K562 (cell line): ENCODE measurements at regions not wholly inside any gene's neighbourhood (a gene's known extent, or its start where the extent isn't known, plus 50 kb on each side); places are given as distances from the start of the nearest gene placed in this dataset.

Source experiments
- ATAC-seq: fragments of 200-7000 bp; cut with Tn5 transposase; 3 replicates; pipeline ENCODE4 v1.9.1; 2020; ENCODE audit warnings: moderate library complexity
- BruUV-seq: library from RNA; stranded (reverse); fragments of 400-500 nt; replicated peaks from 2 replicates; lab custom pipeline; 2021; lab: Mats Ljungman, UMichigan
- CTCF ChIA-PET: fragments of 300-600 bp; formaldehyde crosslinking; extraction: SDS; loops from one replicate; lab custom pipeline; 2021; ENCODE audit warnings: low intra/inter-chr PET ratio; lab: Yijun Ruan, JAX
- POLR2A ChIA-PET: fragments of 300-600, 350-650 bp; sonication (Branson Sonifier 250); formaldehyde crosslinking; extraction: SDS; loops from one replicate; lab custom pipeline; 2021; ENCODE audit warnings: antibody characterized with exemption, inconsistent platforms; lab: Yijun Ruan, JAX
- DNase-seq, 4 experiments: peaks; one replicate each; pipeline versions ENCODE4 v3.0.0 to v3.0.0-alpha.2; 2011 to 2018; ENCODE audit warnings: low spot score in 3 of 4, mixed read lengths in 3 of 4; ENCODE audit errors: extremely low read depth in 1 of 4
- FAIRE-seq: peaks from 2 replicates; lab custom pipeline; 2011; peaks lifted over from hg19 to GRCh38; lab: Jason Lieb, UNC
- H2AFZ ChIP-seq: 2 replicates; pipeline ENCODE4 v1.6.0; 2011; ENCODE audit warnings: low read depth, low read length, control low read depth, inconsistent platforms
- H3K27ac ChIP-seq: fragments of 200-600 bp; 3 replicates; pipeline ENCODE4 v1.8.0; 2011; ENCODE audit warnings: low read depth, mild to moderate bottlenecking, control low read depth, inconsistent platforms, low read length, moderate library complexity, mixed read lengths; ENCODE audit errors: extremely low read depth
- H3K27me3 ChIP-seq, 2 experiments: fragments of 300-600 bp in 1 of 2; 2 replicates in 1 of 2; 3 replicates in 1 of 2; pipeline versions ENCODE4 v1.6.0 to v1.8.0; 2011; ENCODE audit warnings: inconsistent platforms in 2 of 2, low read length in 2 of 2, mild to moderate bottlenecking in 1 of 2, mixed read lengths in 1 of 2, moderate library complexity in 1 of 2; ENCODE audit not compliant: control insufficient read depth in 2 of 2, insufficient read depth in 2 of 2
- H3K36me3 ChIP-seq: fragments of 300-600 bp; 3 replicates; pipeline ENCODE4 v1.8.0; 2011; ENCODE audit warnings: mild to moderate bottlenecking, low read length, inconsistent platforms; ENCODE audit not compliant: control insufficient read depth, insufficient read depth
- H3K4me1 ChIP-seq, 2 experiments: fragments of 200-600 bp in 1 of 2; replicated peaks in 1 of 2; 2 replicates in 1 of 2; 3 replicates in 1 of 2; pipeline versions ENCODE4 v1.5.1 to v1.8.0; 2011; ENCODE audit warnings: inconsistent platforms in 2 of 2, low read length in 2 of 2, mild to moderate bottlenecking in 1 of 2, mixed read lengths in 1 of 2, moderate library complexity in 1 of 2; ENCODE audit not compliant: control insufficient read depth in 2 of 2, insufficient read depth in 2 of 2
- H3K4me2 ChIP-seq: 2 replicates; pipeline ENCODE4 v1.6.1; 2011; ENCODE audit warnings: low read length, control low read depth, inconsistent platforms, mixed read lengths; ENCODE audit not compliant: insufficient read depth
- H3K4me3 ChIP-seq: fragments of 200-600 bp; sonication (generic), shearing (Covaris generic); 2 replicates; pipeline ENCODE4 v1.5.1; 2016; ENCODE audit warnings: control low read depth, inconsistent platforms
- H3K79me2 ChIP-seq: fragments of 200-600 bp; 3 replicates; pipeline ENCODE4 v1.8.0; 2011; ENCODE audit warnings: low read length, inconsistent platforms; ENCODE audit not compliant: control insufficient read depth, insufficient read depth
- H3K9ac ChIP-seq, 2 experiments: 2 replicates each; pipeline versions ENCODE4 v1.6.0 to v1.6.1; 2011; ENCODE audit warnings: low read depth in 2 of 2, low read length in 2 of 2, control low read depth in 1 of 2, inconsistent platforms in 1 of 2, mild to moderate bottlenecking in 1 of 2, mixed read lengths in 1 of 2; ENCODE audit not compliant: insufficient read depth in 1 of 2
- H3K9me1 ChIP-seq: one replicate; pipeline ENCODE4 v1.6.0; 2011; ENCODE audit warnings: inconsistent platforms, mild to moderate bottlenecking, low read length, moderate library complexity; ENCODE audit not compliant: control insufficient read depth, insufficient read depth
- H3K9me3 ChIP-seq: replicated peaks from 2 replicates; pipeline ENCODE4 v1.5.1; 2011; ENCODE audit warnings: low read depth, low read length, inconsistent platforms; ENCODE audit not compliant: control insufficient read depth, insufficient read depth
- H4K20me1 ChIP-seq: replicated peaks from 2 replicates; pipeline ENCODE4 v1.6.1; 2011; ENCODE audit warnings: low read length, inconsistent platforms, mixed read lengths; ENCODE audit not compliant: control insufficient read depth, insufficient read depth
- BHLHE40 ChIP-seq: IDR thresholded peaks from 2 replicates; pipeline ENCODE4 v1.6.1; 2011; ENCODE audit warnings: low read length, improper control_type of control experiment
- DDX20 ChIP-seq: fragments of 450-650 bp; IDR thresholded peaks from 2 replicates; pipeline ENCODE4 v1.6.1; 2016; ENCODE audit warnings: missing genetic modification characterization, low read depth, mild to moderate bottlenecking, missing compliant biosample characterization, moderate library complexity
- HNRNPLL ChIP-seq: fragments of 200-400 bp; formaldehyde crosslinking; IDR thresholded peaks from 2 replicates; pipeline ENCODE4 v1.6.1; 2017; ENCODE audit warnings: low read length, low read depth, mild to moderate bottlenecking; ENCODE audit not compliant: poor library complexity, severe bottlenecking
- PKNOX1 ChIP-seq: fragments of 450-650 bp; IDR thresholded peaks from 2 replicates; pipeline ENCODE4 v1.6.1; 2016
- POLR3A ChIP-seq: IDR thresholded peaks from 2 replicates; pipeline ENCODE4 v1.6.1; 2011; ENCODE audit warnings: borderline replicate concordance, mild to moderate bottlenecking, moderate library complexity; ENCODE audit not compliant: insufficient read length, insufficient read depth; ENCODE audit errors: extremely low read depth
- PPARD ChIP-seq: fragments of 250-450 bp; sonication (Bioruptor Pico); IDR thresholded peaks from 2 replicates; pipeline ENCODE4 v1.8.0; 2022; ENCODE audit warnings: inconsistent platforms, mild to moderate bottlenecking, moderate library complexity
- SIRT6 ChIP-seq: IDR thresholded peaks from one replicate; pipeline ENCODE4 v1.6.1; 2012; ENCODE audit warnings: low read depth, mild to moderate bottlenecking, control low read depth, inconsistent platforms, low read length, moderate library complexity
- TAF9B ChIP-seq: fragments of 450-650 bp; IDR thresholded peaks from 2 replicates; pipeline ENCODE4 v1.6.1; 2018; ENCODE audit warnings: mild to moderate bottlenecking; ENCODE audit not compliant: partially characterized antibody
- ZNF316 ChIP-seq: fragments of 450-650 bp; IDR thresholded peaks from 2 replicates; pipeline ENCODE4 v1.6.1; 2016
- ZNF354B ChIP-seq: fragments of 250-450 bp; sonication (Bioruptor Pico); IDR thresholded peaks from 2 replicates; pipeline ENCODE4 v1.4.0; 2020
- ZNF444 ChIP-seq: fragments of 250-450 bp; sonication (Bioruptor Pico); IDR thresholded peaks from 2 replicates; pipeline ENCODE4 v1.4.0; 2020; ENCODE audit warnings: mild to moderate bottlenecking, moderate library complexity
- ZNF644 ChIP-seq: fragments of 200-800 bp; sonication (Bioruptor generic); IDR thresholded peaks from 2 replicates; pipeline ENCODE4 v1.6.1; 2016; ENCODE audit warnings: low read depth, missing genetic modification characterization, missing compliant biosample characterization
- WGBS: fragments of 100-300 bp; shearing (Covaris generic); methylation state at CpG from one replicate; pipeline ENCODE4 v1.1.6; 2016; ENCODE audit warnings: low coverage, mixed read lengths; ENCODE audit not compliant: insufficient coverage; ENCODE audit errors: missing lambda C conversion rate; 5-methylcytosine and 5-hydroxymethylcytosine counted together
- in situ Hi-C: fragments of 300-500 bp; cut with MboI; formaldehyde crosslinking; loops from 4 replicates; pipeline ENCODE4 v1.15.0; 2018; ENCODE audit warnings: inconsistent platforms, mixed read lengths
- intact Hi-C: fragments of 100-400 bp; cut with micrococcal nuclease; formaldehyde crosslinking; loops from 2 replicates; pipeline ENCODE4 v1.14.2; 2022

- Histone ChIP-seq H3K27ac (no peak overlapping the region), H3K9ac (no peak overlapping the region)
- DNase-seq, result no peak
- in situ Hi-C loops, result no loop called here
- no peak for TF ChIP-seq PKNOX1
- no peak for TF ChIP-seq POLR3A
- no peak for TF ChIP-seq HNRNPLL
- TF ChIP-seq TAF9B, result no peak
- no peak for TF ChIP-seq SIRT6
- TF ChIP-seq, all 486 proteins: peak for 0
- intact Hi-C loops, result no loop called here
- Histone ChIP-seq H3K36me3 (no peaks in the 10 kb centered on the region), H3K79me2 (no peaks in the 10 kb centered on the region), H4K20me1 (no peaks in the 10 kb centered on the region), H3K9me1 (no peaks in the 10 kb centered on the region), H2AFZ (no peak overlapping the region), H3K27me3 (no peaks in the 10 kb centered on the region), H3K9me3 (no peaks in the 10 kb centered on the region), H3K4me2 (no peak overlapping the region), H3K4me1 (no peaks in the 10 kb centered on the region), H3K4me3 (no peak overlapping the region)
- BruUV-seq, result no TSS peak
- POLR2A ChIA-PET, result no interaction called here
- FAIRE-seq (no peak), ATAC-seq (no peak)
- CTCF ChIA-PET, result no interaction called here
- 0% methylated on average over 1 of the region's 1 CpG for WGBS
These were observed 351.9 kb downstream of the FAT4 start for GRCh38 chr4:125666635-125667034.

- FAIRE-seq, result no peak
- intact Hi-C loops (no loop called here), in situ Hi-C loops (no loop called here)
- no peak overlapping the region for H3K27ac ChIP-seq
- H3K9ac ChIP-seq, result no peak overlapping the region
- no peaks in the 10 kb centered on the region for H3K9me3 ChIP-seq
- TF ChIP-seq BHLHE40 (no peak), ZNF444 (CRISPR knock-in tag) (no peak), ZNF316 (no peak), DDX20 (tag) (no peak), PPARD (CRISPR knock-in tag) (no peak), ZNF644 (tag) (no peak), ZNF354B (CRISPR knock-in tag) (no peak)
- H3K36me3 ChIP-seq, result no peaks in the 10 kb centered on the region
- DNase-seq, result no peak
- no peaks in the 10 kb centered on the region for H3K9me1 ChIP-seq
- ChIA-PET POLR2A (no interaction called here), CTCF (no interaction called here)
- H3K27me3 ChIP-seq, result peaks cover 0 to 8% of the 10 kb centered on the region in 2 experiments; a peak in 1 of 5 replicates
- ATAC-seq, result no peak
- H4K20me1 ChIP-seq, result no peaks in the 10 kb centered on the region
- no TSS peak for BruUV-seq
- H3K79me2 ChIP-seq, result no peaks in the 10 kb centered on the region
- no peak overlapping the region for H3K4me3 ChIP-seq
- 0% methylated on average over 14 of the region's 14 CpGs for WGBS
- no peak overlapping the region for H2AFZ ChIP-seq
- no peaks in the 10 kb centered on the region for H3K4me1 ChIP-seq
- H3K4me2 ChIP-seq, result no peak overlapping the region
These were observed 361.4 kb downstream of the FAT4 start for GRCh38 chr4:125676156-125676555.
